Common myeloid progenitor, CD34-positive (primary cell): ENCODE measurements at regions not wholly inside any gene's neighbourhood (a gene's known extent, or its start where the extent isn't known, plus 50 kb on each side); places are given as distances from the start of the nearest gene placed in this dataset.

Experiments
- CTCF ChIA-PET: fragments of 350-600 bp; sonication (Branson Sonifier 250); formaldehyde crosslinking; loops from one replicate; lab custom pipeline; 2021; ENCODE audit warnings: antibody characterized with exemption; lab: Charles Lee
- POLR2A ChIA-PET: fragments of 350-600 bp; sonication (Branson Sonifier 250); formaldehyde crosslinking; loops from one replicate; lab custom pipeline; 2021; ENCODE audit warnings: antibody characterized with exemption; lab: Charles Lee
- DNase-seq, 3 donors: peaks; one replicate each; pipeline versions ENCODE4 v3.0.0 to v3.0.0-alpha.2; 2013
- H3K27ac ChIP-seq, 2 experiments: 1 replicate in 1 of 2; 2 replicates in 1 of 2; pipeline ENCODE4 v1.7.0; 2013; ENCODE audit warnings: inconsistent platforms in 2 of 2, low read length in 2 of 2, mild to moderate bottlenecking in 2 of 2, low read depth in 1 of 2, moderate library complexity in 1 of 2; ENCODE audit not compliant: severe bottlenecking in 2 of 2, insufficient read depth in 1 of 2, poor library complexity in 1 of 2
- H3K27me3 ChIP-seq, 5 experiments: replicated peaks in 2 of 5; 1 replicate in 3 of 5; 2 replicates in 2 of 5; pipeline versions ENCODE4 v1.6.1 to v1.7.0; 2013; ENCODE audit warnings: low read length in 4 of 5, mild to moderate bottlenecking in 2 of 5, moderate library complexity in 2 of 5, inconsistent platforms in 1 of 5; ENCODE audit not compliant: insufficient read depth in 5 of 5, control insufficient read depth in 4 of 5
- H3K36me3 ChIP-seq, 4 experiments: 1 replicate in 2 of 4; 2 replicates in 2 of 4; pipeline versions ENCODE4 v1.6.1 to v1.7.0; 2013; ENCODE audit warnings: low read length in 3 of 4, control low read depth in 1 of 4, mild to moderate bottlenecking in 1 of 4; ENCODE audit not compliant: control insufficient read depth in 4 of 4, insufficient read depth in 4 of 4
- H3K4me1 ChIP-seq, 4 experiments: 1 replicate in 3 of 4; 2 replicates in 1 of 4; pipeline versions ENCODE4 v1.6.1 to v1.7.1; 2013; ENCODE audit warnings: low read length in 3 of 4, mild to moderate bottlenecking in 3 of 4, control low read depth in 1 of 4, inconsistent platforms in 1 of 4, moderate library complexity in 1 of 4; ENCODE audit not compliant: control insufficient read depth in 4 of 4, insufficient read depth in 4 of 4; ENCODE audit errors: control extremely low read depth in 1 of 4
- H3K4me3 ChIP-seq, 7 experiments: 1 replicate in 4 of 7; 2 replicates in 3 of 7; pipeline versions ENCODE4 v1.5.1 to v1.7.0; 2013; ENCODE audit warnings: mild to moderate bottlenecking in 7 of 7, low read length in 6 of 7, moderate library complexity in 6 of 7, inconsistent platforms in 2 of 7, low read depth in 2 of 7, control low read depth in 1 of 7; ENCODE audit not compliant: insufficient read depth in 4 of 7, control insufficient read depth in 1 of 7; ENCODE audit errors: extremely low read depth in 1 of 7
- H3K9me3 ChIP-seq, 5 experiments: 1 replicate in 4 of 5; 2 replicates in 1 of 5; pipeline versions ENCODE4 v1.6.1 to v1.7.1; 2013; ENCODE audit warnings: low read length in 4 of 5, mild to moderate bottlenecking in 2 of 5, inconsistent platforms in 1 of 5, low read depth in 1 of 5, moderate library complexity in 1 of 5; ENCODE audit not compliant: control insufficient read depth in 4 of 5, insufficient read depth in 2 of 5; ENCODE audit errors: control extremely low read depth in 1 of 5
- WGBS: methylation state at CpG from one replicate; pipeline ENCODE4 v1.1.5; 2013; ENCODE audit not compliant: insufficient coverage; 5-methylcytosine and 5-hydroxymethylcytosine counted together

GRCh38 chr2:108115868-108116267 is 123.9 kb upstream of the SULT1C3 start:
- Histone ChIP-seq H3K4me3 (no peak overlapping the region), H3K9me3 (peaks cover 0 to 6% (median 0%) of the 10 kb centered on the region in 5 experiments), H3K36me3 (no peaks in the 10 kb centered on the region), H3K27me3 (no peaks in the 10 kb centered on the region), H3K4me1 (no peaks in the 10 kb centered on the region), H3K27ac (no peak overlapping the region)
- DNase-seq, result no peak
- 100% methylated on average over 3 of the region's 3 CpGs for WGBS
- ChIA-PET POLR2A (no interaction called here), CTCF (interaction anchor here (1.6 kb wide), 1 partner anchor 54 kb away, joined by 5 read pairs; no protein-coding TSS in a partner anchor)

- POLR2A ChIA-PET, result no interaction called here
- 60% methylated on average over 2 of the region's 2 CpGs for WGBS
Observed at GRCh38 chr2:108118996-108119395, 120.8 kb upstream of the SULT1C3 start.

GRCh38 chr2:108119492-108119891 is 120.3 kb upstream of the SULT1C3 start:
- CTCF ChIA-PET, result interaction anchor here (1.5 kb wide), 1 partner anchor 14 kb away, joined by 5 read pairs; no protein-coding TSS in a partner anchor
- POLR2A ChIA-PET, result no interaction called here

More at GRCh38 chr2:108118996-108119395, 120.8 kb upstream of the SULT1C3 start:
- no peaks in the 10 kb centered on the region for H3K27me3 ChIP-seq
- H3K36me3 ChIP-seq, result no peaks in the 10 kb centered on the region
- no peak overlapping the region for H3K27ac ChIP-seq
- CTCF ChIA-PET, result interaction anchor here (1.5 kb wide), 1 partner anchor 13 kb away, joined by 5 read pairs; no protein-coding TSS in a partner anchor
- no peaks in the 10 kb centered on the region for H3K9me3 ChIP-seq
- no peaks in the 10 kb centered on the region for H3K4me1 ChIP-seq
- no peak for DNase-seq
- H3K4me3 ChIP-seq, result no peak overlapping the region

GRCh38 chr2:108124736-108125495 is 114.9 kb upstream of the SULT1C3 start:
- Histone ChIP-seq H3K36me3 (no peaks in the 10 kb centered on the region), H3K4me1 (no peaks in the 10 kb centered on the region), H3K4me3 (no peak overlapping the region), H3K27me3 (no peaks in the 10 kb centered on the region), H3K27ac (no peak overlapping the region), H3K9me3 (no peaks in the 10 kb centered on the region)
- ChIA-PET CTCF (no interaction called here), POLR2A (no interaction called here)
- DNase-seq, result no peak
- WGBS, result 97% methylated on average over 3 of the region's 4 CpGs

More at GRCh38 chr2:108119492-108119891, 120.3 kb upstream of the SULT1C3 start:
- 100% methylated on average over 3 of the region's 3 CpGs for WGBS
- H3K4me3 ChIP-seq, result no peak overlapping the region
- no peaks in the 10 kb centered on the region for H3K9me3 ChIP-seq
- H3K27ac ChIP-seq, result no peak overlapping the region
- H3K36me3 ChIP-seq, result no peaks in the 10 kb centered on the region
- H3K27me3 ChIP-seq, result no peaks in the 10 kb centered on the region
- no peak for DNase-seq
- no peaks in the 10 kb centered on the region for H3K4me1 ChIP-seq

GRCh38 chr2:108125581-108125980 is 114.2 kb upstream of the SULT1C3 start:
- 100% methylated on average over 1 of the region's 1 CpG for WGBS
- no peaks in the 10 kb centered on the region for H3K4me1 ChIP-seq
- no peaks in the 10 kb centered on the region for H3K9me3 ChIP-seq
- DNase-seq, result no peak
- POLR2A ChIA-PET, result no interaction called here
- H3K27me3 ChIP-seq, result no peaks in the 10 kb centered on the region
- no peaks in the 10 kb centered on the region for H3K36me3 ChIP-seq
- CTCF ChIA-PET, result no interaction called here
- no peak overlapping the region for H3K4me3 ChIP-seq
- H3K27ac ChIP-seq, result no peak overlapping the region

- H3K27me3 ChIP-seq, result peaks cover 0 to 2% (median 0%) of the 10 kb centered on the region in 5 experiments
- H3K27ac ChIP-seq, result no peak overlapping the region
- ChIA-PET POLR2A (no interaction called here), CTCF (no interaction called here)
- no peaks in the 10 kb centered on the region for H3K4me1 ChIP-seq
- H3K36me3 ChIP-seq, result no peaks in the 10 kb centered on the region
- 100% methylated on average over 1 of the region's 4 CpGs for WGBS
- H3K4me3 ChIP-seq, result no peak overlapping the region
- H3K9me3 ChIP-seq, result peaks cover 0 to 4% (median 0%) of the 10 kb centered on the region in 5 experiments
- DNase-seq, result no peak
Observed at GRCh38 chr2:108128249-108128648, 111.5 kb upstream of the SULT1C3 start.

GRCh38 chr2:108129636-108130035 is 110.1 kb upstream of the SULT1C3 start:
- 80% methylated on average over 1 of the region's 4 CpGs for WGBS
- CTCF ChIA-PET, result no interaction called here
- Histone ChIP-seq H3K9me3 (peaks cover 0 to 4% (median 0%) of the 10 kb centered on the region in 5 experiments), H3K36me3 (no peaks in the 10 kb centered on the region), H3K27ac (no peak overlapping the region), H3K4me3 (no peak overlapping the region), H3K4me1 (no peaks in the 10 kb centered on the region), H3K27me3 (peaks cover 0 to 2% (median 0%) of the 10 kb centered on the region in 5 experiments)
- no peak for DNase-seq
- POLR2A ChIA-PET, result no interaction called here
